ENCODE measurements at regions not wholly inside any gene's neighbourhood (a gene's known extent, or its start where the extent isn't known, plus 50 kb on each side); places are given as distances from the start of the nearest gene placed in this dataset.

- TF ChIP-seq CTCF (IDR thresholded peaks at IDR 0.05) (no peak), POLR2A (IDR thresholded peaks at IDR 0.05) (no peak)
Measured at GRCh38 chr10:36464291-36464690, 661.1 kb upstream of the ANKRD30A start.
